ENCODE measurements at regions not wholly inside any gene's neighbourhood (a gene's known extent, or its start where the extent isn't known, plus 50 kb on each side); places are given as distances from the start of the nearest gene placed in this dataset.

DNA sequence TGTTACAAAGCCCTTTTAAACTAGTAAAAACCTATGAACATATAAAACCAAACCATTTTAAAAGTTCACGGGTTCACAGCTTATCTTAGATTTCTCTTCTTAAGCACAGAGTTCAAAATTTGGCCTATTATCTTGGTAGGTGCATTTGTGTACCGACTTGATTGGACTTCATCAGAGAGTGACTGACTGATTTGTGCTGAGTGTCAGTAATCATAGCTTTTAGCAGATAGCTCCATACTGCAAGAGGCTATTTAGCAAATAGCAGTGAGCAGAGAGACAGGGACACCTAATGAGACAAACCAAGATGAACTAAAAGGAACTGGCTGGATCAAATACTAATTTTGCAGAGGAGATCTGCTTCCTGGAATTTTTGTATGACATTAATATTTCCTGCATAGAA is 274.5 kb downstream of the PRR16 start:
- DNase-seq (ENCODE audit: low read depth) = no peak

DNA sequence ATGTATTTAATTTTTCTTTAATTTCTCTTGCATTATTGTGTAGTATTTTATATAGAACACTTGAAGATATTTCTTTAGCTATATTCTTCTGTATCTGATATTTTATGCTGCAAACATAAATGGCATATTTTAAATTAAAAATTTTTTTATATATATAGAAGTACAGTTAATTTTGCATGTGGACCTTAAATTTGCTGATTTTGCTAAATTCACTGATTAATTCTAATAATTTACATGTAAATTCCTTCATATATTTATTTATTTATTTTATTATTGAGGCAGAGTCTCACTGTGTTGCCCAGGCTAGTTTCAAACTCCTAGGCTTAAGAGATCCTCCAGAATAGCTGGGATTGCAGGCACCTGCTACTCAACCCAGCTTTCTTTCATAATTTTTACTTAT is 276.9 kb downstream of the PRR16 start:
- no peak for DNase-seq (ENCODE audit: low read depth)

DNA sequence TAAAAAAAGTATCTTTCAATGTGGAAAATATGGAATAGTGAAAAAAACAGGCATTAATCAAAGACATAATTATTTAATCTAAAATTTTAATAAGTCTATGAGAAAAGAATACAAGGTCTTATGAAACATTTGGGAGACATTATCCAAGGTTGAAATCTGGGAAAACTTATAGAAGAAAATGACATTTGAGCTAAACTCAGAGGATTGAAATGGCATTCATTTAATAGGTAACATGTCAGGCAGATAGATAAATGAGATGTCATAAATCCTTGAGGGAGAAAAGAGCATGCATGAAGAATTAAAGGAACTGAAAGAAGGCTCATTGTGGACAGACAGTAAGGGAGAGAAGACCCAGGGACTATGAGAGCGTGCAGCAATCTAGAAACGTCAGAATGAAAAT is 284.4 kb downstream of the PRR16 start:
- DNase-seq (ENCODE audit: low read depth) = no peak

DNA sequence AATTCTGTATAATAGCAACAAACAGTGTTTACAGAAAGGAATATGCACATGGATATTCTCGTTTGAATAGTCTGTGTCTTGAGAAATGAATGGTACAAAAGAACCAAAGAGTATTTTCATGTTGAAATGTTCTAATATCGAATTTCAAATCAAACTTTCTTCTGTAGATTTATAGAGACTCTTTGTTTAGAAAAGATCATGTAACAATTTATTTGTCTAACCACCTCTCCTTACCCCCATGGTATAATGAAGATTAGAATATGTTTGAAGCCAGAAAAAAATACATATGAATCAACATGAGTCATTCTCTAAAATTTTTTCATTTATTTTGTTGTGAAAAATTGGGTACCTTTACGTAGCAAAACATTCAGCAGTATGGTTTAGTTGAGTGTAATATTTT is 285.6 kb downstream of the PRR16 start:
- no peak for DNase-seq (ENCODE audit: low read depth)

DNA sequence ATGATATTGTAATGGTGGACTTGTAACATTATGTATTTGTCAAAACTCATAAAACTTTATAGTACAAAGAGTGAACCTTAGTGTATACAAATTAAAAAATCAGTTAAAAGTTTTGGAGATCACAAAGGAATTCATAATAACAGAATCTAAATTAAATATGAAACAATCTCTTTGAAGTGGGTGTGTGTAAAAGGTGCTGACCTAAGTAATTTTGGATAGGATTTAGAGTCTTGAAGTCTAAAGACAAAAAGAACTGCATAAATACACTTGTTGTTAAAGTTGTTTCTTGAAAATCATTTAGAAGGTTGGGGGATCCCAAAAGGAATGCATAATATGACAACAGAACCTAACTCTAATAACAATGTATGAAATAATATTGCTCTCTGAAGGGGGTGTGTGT is 295.5 kb downstream of the PRR16 start:
- DNase-seq (ENCODE audit: low read depth) = no peak

DNA sequence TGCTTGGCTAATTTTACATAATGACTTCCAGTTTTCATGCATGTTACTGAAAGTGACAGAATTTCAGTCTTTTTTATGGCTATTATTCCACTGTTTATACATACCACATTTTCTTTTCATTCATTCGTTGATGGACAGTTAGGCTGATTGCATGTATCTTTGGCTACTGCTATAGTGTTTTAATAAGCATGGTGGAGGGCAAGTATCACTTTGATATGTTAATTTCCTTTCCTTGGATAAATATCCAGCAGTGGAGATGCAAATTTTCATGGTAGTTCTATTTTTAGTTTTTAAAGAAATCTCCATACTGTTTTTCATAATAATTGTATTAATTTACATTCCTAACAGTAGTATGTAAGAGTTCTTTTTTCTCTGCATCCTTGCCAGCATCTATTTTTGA is 297.9 kb downstream of the PRR16 start:
- no peak for DNase-seq (ENCODE audit: low read depth)

DNA sequence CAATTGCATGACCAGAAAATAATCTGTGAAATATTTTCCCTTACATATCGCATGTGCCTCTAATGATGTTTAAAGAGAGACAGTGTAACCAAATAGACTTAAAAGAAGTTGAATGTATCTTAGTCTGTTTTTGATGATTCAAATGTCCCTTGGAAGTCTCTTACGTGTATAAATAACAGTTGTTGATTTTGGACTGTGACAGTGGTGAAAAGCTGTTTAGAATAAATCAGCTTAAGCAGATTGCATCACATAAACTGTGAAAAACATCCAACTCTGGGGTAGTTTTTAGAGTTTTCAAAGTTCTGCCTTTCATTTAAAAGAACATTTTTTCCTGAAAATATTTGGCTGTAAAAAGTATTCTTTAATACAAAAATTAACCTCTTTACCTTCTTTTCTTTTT is 301.1 kb downstream of the PRR16 start:
- no peak for DNase-seq (ENCODE audit: low read depth)

DNA sequence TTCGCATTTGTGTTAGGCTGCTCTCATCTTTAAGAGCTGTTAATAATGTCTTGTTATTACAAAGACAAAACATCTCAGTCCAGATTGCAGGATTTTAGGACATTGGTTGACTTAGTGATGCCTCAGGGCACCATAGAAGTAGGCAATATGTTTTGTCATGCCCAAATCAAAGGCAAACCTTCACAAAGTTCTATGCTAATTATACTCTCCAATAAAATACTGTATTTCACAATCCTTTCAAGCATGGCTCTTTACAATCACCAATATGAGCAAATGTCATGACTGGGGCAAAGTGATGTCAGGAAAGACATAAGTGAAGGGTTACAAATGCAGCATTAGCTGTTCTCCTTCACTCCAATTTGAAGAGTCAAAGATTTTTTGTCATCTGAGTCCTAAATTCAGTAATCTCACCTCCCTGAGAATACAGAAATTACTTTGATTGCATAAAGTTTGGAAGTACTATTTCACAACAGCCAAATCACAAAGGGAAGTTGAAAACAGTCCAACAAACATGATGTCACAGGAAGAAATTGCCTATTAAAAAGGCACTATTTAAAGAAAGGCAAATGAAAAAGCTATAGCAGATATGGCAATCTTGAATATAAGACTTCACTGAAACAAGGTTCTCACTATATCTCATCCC is 303.2 kb downstream of the PRR16 start:
- no peak for DNase-seq (ENCODE audit: low read depth)

DNA sequence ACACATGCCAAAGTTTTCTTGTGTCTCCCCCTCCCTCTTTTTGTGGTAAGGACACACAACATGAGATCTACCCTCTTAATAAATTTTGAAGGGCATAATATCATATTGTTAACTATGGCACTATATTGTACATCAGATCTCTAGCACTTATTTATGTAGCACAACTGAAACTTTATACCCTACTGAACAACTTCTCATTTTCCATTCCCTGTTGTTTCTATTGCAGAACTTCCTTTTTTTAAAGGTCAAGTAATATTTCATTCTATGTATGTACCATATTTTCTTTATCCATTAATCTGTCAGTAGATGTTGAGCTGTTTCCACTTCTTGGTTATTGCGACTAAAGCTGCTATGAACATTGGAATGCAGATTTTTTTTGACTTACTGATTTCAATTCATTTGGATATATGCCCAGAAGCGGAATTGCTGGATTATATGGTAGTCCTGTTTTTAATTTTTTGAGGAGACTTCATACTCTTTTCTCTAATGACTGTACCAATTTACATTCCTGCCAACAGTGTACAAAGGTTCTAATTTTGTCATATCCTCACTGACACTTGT is 305.3 kb downstream of the PRR16 start:
- no peak for DNase-seq (ENCODE audit: low read depth)

DNA sequence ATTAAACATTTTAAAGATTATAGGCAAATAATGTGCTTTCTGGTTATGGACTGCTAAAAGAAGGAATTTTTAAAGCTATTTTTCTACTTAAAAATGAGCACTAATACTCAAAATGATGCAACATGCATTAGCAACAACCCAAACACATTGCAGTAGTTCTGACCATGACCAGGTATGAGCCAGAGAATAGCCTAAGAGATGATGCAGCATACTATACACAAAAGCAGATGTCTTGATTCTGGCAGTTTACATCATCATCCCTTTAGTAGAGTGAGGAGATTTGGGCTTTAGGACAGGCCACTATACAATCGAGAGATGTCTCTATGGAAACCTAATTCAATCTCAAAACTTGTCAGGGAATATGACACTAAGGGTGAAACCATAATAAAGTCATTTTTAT is 307.1 kb downstream of the PRR16 start:
- DNase-seq (ENCODE audit: low read depth) = no peak

DNA sequence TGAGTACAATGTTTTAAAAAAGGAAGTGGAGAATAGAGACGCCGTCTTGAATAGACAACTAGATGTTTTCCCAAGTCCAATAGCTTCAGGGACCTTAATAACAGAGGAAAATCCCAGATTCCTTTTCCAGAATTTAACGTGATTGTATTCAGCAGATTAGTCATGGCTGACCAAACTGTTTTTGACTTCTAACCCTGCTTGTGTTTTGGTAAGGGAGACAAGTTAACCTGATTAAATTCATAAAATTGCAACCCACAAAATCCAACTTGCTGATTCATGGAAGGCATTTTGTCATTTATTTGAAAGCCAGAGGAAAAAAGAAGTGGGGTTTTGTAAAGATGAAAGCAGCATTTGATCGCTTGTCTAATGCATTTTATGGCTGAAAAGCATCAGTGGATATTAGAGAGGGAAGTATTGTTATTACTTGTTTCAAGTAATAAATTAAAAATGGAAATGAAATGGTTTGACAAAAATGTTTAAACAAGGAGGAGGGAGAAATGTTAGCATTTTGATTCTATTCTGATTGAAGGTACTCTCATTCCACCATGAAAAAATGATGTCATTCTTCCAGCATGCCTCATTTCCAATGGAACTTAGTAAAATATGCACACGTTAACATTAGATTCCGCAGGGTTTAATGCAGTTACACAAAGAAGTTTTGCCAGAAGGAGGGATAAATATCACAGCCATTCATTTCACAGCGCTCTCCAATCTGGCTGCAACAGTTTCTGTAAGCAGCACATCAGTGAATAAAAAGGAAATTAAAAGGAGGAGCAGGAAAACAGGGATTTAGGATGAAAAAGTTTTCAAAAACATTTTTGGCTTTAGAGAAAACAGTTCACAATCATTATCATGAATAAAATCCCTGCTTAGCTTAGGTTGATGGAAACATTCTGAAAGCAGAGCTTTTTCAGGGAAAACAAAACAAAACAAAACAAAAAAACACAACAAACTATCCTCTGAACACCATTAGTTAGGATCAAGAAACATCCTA is 314.7 kb downstream of the PRR16 start:
- DNase-seq (ENCODE audit: low read depth) = peak; percentile 68

DNA sequence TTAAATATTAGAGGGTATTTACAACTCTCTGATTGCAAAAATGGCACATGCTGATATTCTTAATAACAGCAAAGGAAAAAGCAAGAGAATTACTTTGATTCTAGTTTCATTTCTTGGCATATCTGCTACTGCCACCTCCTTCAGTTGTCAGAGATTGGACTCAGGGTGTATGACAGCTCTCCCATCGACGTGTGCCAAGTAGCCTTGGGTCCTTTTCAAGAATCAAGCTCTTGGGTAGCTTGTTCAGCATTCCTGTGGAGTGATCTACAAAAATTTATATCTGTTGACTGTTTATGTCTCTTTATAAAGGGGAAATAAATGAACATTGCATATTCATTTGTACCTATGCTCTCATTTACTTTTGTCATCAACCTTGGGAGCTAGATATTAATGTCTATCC is 315.6 kb downstream of the PRR16 start:
- DNase-seq (ENCODE audit: low read depth) = peak; percentile 40

DNA sequence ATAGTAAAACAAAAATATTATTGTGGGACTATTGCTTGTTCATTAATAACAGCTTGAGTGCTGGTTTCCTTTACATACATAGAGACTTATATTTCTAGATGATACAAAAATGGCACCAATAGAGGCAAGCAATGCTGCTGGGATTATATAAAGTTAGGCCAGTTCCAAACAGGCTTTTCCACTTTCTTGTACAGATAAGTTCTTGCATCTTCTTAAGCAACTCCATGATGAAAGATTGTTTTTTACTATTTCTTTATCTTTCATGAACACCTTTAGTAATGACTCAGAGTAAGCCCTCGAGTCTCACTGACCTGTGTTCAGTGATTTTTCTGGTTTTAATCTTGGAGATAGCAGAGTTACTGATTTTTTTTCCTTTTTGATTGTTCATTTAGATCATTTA is 324.4 kb downstream of the PRR16 start:
- no peak for DNase-seq (ENCODE audit: low read depth)

DNA sequence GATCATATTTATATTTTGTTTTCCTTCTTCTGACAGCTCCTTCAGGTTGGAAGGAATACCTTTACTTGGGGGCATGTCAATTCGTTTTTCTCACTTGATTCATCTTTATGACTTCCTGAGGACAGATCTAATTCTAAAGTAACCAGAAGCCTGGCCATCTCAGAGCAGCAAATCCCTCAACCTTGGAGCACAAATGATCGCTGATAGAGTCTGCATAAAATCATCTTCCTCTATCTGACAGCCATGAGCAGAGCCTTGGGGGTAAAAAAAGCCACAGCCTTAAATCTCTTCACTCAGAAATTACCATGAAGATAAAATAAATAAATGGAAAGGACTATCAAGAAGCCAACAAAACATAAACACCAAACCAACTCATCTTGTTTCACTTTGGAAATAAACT is 325.8 kb downstream of the PRR16 start:
- DNase-seq (ENCODE audit: low read depth) = no peak

DNA sequence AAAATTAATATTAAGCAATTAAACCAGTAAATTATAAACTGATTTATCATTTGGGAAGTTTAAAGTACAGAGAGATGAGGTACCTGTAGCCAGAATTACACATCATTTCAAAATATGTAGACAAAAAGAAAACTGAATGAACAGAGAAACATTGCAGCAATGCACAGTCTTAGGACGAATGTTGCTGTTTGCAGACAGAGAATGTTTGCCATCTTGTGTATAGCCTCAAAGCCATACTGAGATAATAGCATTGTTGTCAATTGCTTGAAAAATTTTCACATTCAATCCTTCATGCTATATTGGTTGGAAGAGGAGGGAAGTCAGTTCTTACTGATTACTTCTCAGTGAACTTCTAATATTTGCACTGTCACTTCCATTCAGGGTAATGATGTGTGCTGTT is 326.2 kb downstream of the PRR16 start:
- DNase-seq (ENCODE audit: low read depth) = no peak

DNA sequence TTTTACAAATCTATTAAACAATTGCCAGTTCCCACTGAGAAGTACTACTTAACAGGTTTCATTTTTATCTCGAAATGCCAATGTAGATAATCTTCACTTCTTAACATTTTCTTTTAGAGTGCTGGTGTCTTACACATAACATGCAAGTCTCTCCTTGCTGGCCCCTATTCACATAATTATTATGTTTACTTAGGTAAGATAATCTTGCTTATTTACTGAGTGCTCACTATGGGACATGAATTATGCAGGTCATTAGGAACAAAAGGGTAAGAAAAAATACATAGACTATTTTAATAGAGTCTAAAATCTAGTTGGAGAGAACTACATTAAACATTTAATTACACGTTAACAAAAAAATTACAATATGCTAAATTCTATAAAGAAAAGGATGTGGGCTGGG is 328.4 kb downstream of the PRR16 start:
- no peak for DNase-seq (ENCODE audit: low read depth)

DNA sequence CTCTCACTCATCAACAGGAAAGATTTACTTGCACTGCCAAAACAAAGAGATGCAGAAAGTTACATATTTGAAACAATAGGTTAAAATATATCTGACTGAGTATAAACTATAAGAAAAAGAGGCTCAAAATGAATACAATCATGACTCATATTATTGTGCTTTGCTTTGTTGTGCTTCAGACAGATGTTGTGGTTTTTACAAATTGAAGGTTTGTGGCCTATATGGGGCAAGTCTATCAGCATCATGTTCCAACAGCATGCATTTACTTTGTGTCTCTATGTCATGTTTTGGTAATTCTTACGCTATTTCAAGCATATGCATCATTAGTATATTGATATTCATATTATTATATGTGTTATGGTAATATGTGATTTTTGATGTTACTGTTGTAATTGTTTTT is 330.0 kb downstream of the PRR16 start:
- no peak for DNase-seq (ENCODE audit: low read depth)

DNA sequence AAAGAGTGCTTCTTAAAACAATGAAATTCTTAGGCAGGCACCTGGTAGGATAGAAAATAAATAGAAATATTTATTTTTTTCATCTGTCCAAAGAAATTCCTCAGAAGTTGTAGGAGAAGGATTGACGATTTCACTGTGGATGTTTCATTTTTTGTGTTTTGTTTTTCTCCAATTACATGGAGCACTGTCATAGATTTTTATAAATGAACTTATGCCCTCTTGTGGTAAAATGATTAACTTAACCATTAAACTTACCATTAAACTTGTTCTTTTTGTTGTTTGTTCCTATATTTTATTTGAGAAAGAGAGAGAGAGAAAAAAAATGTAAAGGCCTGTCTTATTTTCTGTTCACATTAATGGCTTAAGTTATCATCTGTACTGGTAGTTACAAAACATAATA is 339.2 kb downstream of the PRR16 start:
- peak; percentile 62 for DNase-seq (ENCODE audit: low read depth)

DNA sequence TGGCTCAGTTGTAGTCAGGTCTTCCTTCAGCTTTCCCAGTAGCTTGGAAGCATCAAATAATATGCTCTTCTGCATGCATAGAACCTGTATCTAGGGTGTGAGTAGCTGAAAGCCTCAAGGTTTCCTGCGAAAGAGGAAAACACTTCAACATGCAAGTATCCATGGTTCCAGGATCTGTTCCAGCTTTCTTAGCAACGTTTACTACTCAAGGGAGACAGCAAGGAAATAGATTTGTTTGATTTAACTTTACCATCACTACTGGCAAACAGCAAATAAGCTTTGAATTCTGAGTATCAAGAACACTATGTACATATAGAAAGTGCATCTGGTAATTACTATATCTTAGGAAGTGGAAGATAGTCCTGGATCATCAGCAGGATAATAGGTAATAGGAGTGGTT is 341.0 kb downstream of the PRR16 start:
- no peak for DNase-seq (ENCODE audit: low read depth)

DNA sequence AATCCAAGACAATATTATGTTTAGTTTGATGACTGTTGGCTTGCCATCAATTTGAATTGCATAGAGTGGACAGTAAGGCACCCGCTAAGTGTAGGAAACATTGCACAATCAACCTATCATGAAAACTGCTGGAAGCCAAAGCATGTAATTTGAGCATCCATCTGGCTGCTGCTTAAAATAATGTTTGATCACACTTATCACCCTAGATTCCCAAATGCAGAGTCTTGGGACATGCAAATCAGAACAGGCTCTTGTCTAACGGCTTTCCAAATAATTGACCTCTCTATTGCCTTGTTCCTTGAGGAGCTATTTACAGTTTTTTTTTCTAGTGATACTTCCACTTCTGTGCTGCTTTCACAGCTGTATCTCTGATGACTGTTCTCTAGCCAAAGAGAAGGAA is 342.1 kb downstream of the PRR16 start:
- no peak for DNase-seq (ENCODE audit: low read depth)

DNA sequence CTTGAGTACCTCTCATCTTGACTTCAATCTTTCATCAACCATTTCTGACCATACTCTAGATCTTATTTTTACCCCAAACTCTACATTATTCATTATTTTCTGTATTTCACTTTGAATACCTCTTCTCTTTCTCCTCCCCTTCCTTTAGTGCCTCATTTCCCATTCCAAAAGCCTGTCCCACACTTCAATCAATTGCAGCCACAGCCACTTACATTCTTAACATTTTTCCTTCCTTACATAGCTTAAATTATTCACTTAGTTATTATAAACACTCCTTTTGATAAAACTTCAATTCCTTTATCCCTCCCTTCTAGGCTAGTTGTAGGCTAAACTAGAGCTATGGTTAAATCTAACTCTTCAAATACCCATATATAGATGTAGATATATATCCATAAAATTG is 344.0 kb downstream of the PRR16 start:
- DNase-seq (ENCODE audit: low read depth) = peak; percentile 13

DNA sequence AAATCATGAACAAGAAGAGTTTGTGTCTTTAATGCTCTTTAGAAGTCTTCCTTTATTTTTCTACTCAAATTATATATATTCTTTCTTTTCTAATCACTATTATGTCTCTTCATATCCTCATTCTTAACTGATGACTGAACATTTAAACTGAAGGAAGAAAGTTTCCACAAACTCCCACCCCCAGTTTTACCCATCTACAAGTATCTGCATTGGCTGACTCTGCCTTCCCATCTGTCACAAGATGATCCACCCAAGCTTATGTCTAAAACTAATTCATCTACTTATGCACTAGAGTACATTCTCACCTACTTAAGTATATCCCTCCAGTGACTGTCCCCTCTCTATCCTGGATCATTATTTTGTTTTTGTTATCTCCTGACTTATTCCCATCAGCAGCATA is 344.5 kb downstream of the PRR16 start:
- DNase-seq (ENCODE audit: low read depth) = no peak

DNA sequence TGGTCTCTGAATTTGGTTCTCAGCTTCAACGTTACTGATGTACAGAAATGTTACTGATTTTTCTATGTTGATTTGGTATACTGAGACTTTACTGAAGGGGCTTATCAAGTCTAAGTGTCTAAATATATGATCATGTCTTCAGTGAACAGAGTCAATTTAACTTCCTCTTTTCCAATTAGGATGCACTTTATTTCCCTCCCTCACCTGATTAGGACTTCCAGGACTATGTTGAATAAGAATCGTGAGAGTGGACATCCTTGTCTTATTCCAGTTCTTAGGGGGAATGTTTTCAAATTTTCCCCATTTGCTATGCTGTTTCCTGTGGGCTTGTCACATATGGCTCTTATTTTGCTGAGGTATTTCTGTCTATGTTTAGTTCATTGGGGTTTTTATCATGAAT is 349.5 kb downstream of the PRR16 start:
- no peak for DNase-seq (ENCODE audit: low read depth)

All from ELR (cell line).